IPS-18c (cell line): ENCODE measurements at regions not wholly inside any gene's neighbourhood (a gene's known extent, or its start where the extent isn't known, plus 50 kb on each side); places are given as distances from the start of the nearest gene placed in this dataset.
"Not testable (repeated sequence)": the region's sequence is repeated elsewhere in the genome, so short reads cannot be mapped to it uniquely, and the experiment has no call there.

Source experiments
- H3K4me3 ChIP-seq: 2 replicates; pipeline ENCODE4 v1.7.0; 2013; ENCODE audit warnings: low read depth, mild to moderate bottlenecking, low read length, moderate library complexity; ENCODE audit not compliant: insufficient read depth
- H3K9me3 ChIP-seq: one replicate; pipeline ENCODE4 v1.6.1; 2013; ENCODE audit warnings: mild to moderate bottlenecking, low read length, moderate library complexity; ENCODE audit not compliant: control insufficient read depth, insufficient read depth

DNA sequence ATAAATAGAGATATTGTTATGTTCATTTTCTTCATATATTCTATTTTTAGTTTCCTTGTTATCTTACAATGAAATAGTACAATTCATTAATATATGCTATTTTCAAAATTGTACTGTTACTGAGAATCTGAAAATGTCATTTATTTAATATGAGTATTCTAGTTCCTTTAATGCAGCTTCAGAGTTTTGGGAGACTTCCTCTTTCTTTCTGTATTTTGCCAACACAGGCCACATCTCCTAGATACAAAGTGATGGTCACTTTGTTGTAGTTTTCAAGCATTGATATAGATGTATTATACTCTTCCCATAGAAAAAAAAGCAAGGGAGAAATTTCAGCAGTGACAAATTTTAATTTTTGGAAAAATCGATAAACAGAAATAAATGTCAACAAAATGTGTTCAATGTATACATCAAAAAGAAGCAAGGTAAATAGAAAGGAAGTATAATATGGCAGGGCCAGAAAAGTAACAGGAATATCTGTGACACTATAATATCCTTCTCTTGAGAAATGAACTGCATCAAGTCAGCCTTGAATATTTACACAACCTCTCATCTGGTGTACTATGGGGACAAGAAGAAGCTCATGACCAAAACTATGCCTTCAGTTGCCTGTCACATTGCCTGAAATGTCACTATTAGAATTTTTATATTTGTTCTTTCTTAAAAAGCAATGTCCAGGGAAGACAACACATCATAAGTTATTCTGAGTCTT lies 396.0 kb downstream of the TBC1D32 start:
- H3K9me3 ChIP-seq = no peaks in the 10 kb centered on the region
- no peak overlapping the region for H3K4me3 ChIP-seq

- Histone ChIP-seq H3K9me3 (no peaks in the 10 kb centered on the region), H3K4me3 (no peak overlapping the region)
Measured at GRCh38 chr6:120935908-120936307, 398.4 kb downstream of the TBC1D32 start.

DNA sequence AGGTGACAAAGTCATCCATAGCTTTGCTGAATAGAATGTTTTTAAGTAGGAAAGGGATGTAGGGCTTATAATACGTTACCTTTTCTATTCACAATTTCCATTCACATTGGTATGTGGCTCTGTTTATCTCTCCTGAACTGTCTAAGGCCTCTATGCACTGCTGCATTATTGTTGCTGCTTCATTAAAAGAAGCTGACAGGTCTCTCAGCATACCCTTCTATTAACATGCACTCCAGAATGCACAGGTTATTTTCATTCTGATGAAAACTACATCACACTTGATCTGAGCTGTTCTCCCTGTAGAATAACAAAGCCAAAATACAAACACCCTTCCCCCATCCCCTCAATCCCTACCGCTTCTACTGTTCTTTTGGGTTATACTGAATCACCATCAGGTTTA lies 399.3 kb downstream of the TBC1D32 start:
- Histone ChIP-seq H3K4me3 (0 out of 2 replicates have a peak overlapping the region, but pooled peaks have one; percentile 17), H3K9me3 (no peaks in the 10 kb centered on the region)

DNA sequence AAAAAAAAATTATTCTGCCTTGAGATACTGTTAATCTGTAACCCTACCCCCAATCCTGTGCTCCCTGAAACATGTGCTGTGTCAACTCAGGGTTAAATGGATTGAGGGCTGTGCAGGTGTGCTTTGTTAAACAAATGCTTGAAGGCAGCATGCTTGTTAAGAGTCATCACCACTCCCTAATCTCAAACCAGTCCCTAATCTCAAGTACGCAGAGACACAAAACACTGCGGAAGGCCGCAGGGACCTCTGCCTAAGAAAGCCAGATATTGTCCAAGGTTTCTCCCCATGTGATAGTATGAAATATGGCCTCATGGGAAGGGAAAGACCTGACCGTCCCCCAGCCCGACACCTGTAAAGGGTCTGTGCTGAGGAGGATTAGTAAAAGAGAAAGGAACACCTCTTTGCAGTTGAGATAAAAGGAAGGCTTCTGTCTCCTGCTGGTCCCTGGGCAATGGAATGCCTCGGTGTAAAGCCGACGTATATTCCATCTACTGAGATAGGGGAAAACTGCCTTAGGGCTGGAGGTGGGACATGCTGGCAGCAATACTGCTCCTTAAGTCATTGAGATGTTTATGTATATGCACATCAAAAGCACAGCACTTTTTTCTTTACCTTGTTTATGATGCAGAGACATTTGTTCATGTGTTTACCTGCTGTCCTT lies 402.6 kb downstream of the TBC1D32 start:
- H3K9me3 ChIP-seq, H3K4me3 ChIP-seq: not testable (repeated sequence)

GRCh38 chr6:120930500-120930899 lies 403.8 kb downstream of the TBC1D32 start:
- H3K4me3 ChIP-seq, H3K9me3 ChIP-seq: not testable (repeated sequence)

DNA sequence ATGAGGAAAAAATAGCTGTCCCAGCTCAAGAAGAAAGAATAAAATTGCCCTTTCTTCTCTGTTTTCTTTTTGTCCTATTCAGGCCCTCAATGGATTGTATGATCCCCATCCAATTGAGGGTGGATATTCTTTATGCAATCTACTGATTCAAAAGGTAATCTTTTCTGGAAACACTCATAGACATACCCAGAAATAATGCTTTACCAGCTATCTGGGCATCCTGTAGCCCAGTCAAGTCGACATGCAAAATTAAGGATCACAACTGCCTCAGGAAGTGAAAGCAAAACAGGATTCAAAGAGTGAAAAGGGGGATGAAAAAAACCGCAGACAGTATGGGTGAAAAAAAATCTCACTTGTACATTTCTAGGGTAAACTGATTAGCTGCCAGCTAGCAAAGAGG lies 410.1 kb downstream of the TBC1D32 start:
- Histone ChIP-seq H3K4me3 (no peak overlapping the region), H3K9me3 (no peaks in the 10 kb centered on the region)

DNA sequence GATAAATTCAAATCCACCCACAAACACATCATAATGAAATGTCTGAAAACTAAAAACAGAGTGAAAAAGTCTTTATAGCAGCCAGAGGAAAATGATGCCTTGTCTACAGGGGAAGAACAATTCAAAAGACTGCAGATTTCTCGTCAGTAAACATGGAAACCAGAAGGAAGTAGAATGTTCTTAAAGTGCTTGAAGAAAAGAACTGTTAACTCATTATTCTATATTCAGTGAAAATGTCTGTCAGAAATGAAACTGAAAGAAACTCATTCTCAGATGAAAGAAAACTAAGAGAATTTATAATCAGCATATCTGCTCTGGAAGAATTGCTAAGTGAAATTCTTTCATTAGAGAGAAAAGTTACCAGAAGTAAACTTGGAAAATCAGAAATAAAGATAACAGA lies 416.1 kb downstream of the TBC1D32 start:
- H3K9me3 ChIP-seq = no peaks in the 10 kb centered on the region
- H3K4me3 ChIP-seq = no peak overlapping the region

DNA sequence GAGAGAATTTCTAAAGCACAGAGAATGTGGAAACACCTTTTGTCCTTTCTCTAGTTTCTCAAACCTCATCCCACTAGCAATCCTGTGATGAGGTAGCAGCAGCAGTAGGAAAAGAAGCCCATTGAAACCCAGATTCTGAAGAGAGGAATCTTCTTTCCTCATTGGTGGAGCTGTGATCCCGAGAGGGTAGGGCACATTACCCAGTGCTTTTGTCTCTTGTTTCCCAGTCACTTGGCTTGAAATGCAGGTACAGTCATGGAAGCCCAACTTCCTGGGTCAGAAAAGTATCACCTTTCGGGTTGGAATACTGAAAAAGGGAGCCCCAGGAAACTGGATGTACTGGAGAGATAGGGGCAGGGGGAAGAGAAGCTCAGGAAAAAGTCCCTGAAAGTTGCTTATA lies 417.4 kb downstream of the TBC1D32 start:
- H3K9me3 ChIP-seq = no peaks in the 10 kb centered on the region
- no peak overlapping the region for H3K4me3 ChIP-seq

DNA sequence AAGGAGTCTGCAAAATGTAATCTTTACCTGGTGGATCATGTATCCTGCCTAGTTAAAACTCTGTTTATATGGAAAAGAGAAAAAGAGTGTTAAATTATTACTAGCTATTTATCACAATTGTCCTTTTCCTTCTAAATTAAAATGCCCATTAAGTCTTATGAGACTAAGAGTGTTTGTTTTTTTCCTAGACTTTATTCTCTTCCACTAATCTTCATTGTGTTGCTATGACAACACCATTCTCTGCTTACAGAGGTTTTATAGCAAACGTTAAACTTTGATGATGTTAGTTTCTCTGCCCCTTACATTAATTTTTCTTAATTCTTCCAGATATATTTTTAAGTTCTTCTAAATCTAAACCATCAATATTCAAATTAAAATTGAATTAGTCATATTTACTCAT lies 420.8 kb downstream of the TBC1D32 start:
- Histone ChIP-seq H3K4me3 (no peak overlapping the region), H3K9me3 (no peaks in the 10 kb centered on the region)

DNA sequence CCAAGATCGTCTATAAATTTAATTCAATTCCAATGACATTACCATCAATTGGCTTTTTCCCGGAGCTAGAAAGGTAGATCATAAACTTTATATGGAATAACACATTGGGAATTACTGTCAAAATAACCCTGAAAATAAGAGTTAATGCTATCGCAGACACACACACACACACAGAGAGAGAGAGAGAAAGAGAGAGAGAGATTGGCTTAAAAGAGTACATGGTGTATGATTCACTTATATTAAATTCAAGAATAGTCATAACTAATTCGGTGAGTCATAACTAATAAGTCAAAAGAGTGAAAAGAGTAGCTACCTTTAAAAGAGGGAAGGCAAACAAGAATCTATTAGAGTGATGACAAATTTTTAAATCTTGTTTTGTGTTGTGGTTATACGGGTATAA lies 425.5 kb downstream of the TBC1D32 start:
- H3K9me3 ChIP-seq = no peaks in the 10 kb centered on the region
- H3K4me3 ChIP-seq = no peak overlapping the region

DNA sequence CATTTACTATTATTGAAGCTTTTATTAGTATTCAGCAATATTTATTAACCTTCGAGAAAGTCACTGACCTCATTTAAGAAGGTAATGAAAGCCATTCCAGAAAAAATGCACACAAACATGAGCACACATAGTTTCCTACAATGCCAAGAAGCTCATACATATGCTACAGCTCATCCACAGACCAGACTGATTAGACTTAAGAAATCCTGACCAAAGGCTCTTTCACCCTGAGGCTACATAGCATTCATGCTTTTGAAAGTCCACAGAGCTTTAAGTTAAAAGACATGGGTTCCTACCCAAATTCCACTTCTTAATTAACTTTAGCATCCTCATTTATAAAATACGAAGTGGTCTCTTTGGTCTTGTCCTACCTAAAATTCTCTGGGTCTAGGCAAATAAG lies 430.4 kb downstream of the TBC1D32 start:
- Histone ChIP-seq H3K4me3 (no peak overlapping the region), H3K9me3 (no peaks in the 10 kb centered on the region)

DNA sequence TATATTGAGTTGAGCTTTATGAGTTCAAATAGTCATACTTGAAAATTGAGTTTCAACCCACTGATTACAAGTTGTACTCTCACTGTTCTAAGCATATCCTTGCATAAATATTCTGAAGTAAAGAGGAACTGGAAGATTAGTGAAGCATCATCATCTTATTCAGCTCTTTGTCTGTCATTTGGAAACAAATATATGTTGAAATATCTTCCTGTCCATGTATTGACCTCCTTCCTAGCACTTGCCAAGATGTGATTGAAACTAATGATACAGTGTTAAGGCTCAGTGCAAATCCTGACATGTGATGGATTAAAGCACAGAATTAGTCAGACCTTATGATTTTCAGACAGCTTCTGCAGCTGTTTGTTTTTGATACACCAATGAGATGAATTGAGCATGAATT lies 434.3 kb downstream of the TBC1D32 start:
- no peak overlapping the region for H3K4me3 ChIP-seq
- no peaks in the 10 kb centered on the region for H3K9me3 ChIP-seq

- no peak overlapping the region for H3K4me3 ChIP-seq
- no peaks in the 10 kb centered on the region for H3K9me3 ChIP-seq
Measured at GRCh38 chr6:120894077-120894476, 440.2 kb downstream of the TBC1D32 start.

DNA sequence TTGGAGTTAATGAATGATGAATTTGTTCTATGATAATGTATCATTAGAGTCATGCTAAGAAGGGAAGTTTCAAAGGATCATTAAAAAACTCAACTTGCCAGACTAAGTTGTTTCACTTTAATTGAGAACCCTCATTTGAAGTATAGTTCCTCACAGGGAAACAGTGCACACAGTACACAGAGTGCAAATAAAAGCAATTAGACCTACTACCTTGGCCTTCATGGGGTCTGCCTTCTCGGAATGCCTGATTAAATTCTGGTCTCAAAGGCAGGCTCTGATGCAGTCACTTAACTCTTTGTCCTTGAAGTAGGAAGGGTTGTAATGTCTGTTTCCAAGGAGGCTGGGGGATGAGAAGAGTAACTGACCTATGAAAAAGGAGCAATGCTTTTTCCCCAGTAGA lies 457.3 kb downstream of the TBC1D32 start:
- Histone ChIP-seq H3K4me3 (no peak overlapping the region), H3K9me3 (no peaks in the 10 kb centered on the region)

DNA sequence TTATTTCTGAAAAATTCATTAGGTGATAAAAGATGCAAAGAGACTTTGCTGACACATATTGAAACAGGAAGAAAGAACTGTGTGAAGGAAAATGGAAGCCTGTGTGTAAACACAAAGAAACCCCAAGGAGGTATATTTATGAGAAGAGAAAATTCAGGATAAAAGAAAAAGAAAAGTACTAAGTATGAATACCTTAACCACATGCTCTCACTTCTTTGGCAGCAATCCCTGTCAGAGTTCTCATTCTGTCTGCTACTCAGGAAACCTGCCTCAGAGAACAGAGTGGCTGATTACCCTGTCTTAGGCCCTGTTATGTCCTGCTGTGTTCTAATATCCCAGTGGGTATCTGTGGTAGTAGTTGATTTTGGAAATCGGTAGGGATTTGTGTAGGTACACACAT lies 457.9 kb downstream of the TBC1D32 start:
- no peaks in the 10 kb centered on the region for H3K9me3 ChIP-seq
- no peak overlapping the region for H3K4me3 ChIP-seq

DNA sequence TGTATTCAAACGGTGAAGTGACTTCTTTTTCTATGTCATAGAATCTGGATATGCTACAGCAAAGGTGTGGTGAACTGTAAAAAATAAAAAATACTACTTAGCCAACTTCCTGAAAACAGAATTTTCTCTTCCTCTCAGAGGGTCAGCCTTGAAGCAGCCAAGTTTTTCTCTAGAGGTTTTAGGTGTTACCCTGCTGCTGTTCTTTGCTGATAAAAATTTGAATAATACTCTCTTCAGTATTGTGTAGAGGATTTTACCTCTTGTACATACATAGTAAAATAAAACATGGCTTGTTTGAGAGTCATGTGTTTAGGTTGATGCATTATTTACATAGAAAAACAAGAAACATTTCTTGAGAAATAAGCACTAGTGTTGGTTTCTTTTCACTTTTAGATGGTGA lies 458.4 kb downstream of the TBC1D32 start:
- Histone ChIP-seq H3K4me3 (no peak overlapping the region), H3K9me3 (no peaks in the 10 kb centered on the region)

DNA sequence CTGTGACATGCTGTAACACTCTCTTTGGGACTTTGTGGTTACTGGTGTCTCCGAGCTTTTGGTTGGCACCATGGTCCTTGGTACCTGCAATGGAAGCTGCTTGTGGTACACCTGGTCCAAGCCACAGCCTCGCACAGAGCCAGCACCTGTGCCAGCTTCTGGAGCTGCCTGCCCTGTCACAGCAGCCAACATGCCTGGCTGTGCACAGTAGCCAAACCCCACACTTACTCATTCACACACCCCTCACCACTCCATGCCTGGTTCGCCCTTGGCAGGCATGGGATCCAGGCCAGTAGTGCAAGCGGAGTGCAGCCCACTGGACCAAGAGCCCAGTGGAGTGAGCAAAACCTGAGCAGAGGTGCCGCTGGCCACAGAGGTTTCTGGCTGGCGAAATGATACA lies 459.9 kb downstream of the TBC1D32 start:
- Histone ChIP-seq H3K4me3 (no peak overlapping the region), H3K9me3 (no peaks in the 10 kb centered on the region)

DNA sequence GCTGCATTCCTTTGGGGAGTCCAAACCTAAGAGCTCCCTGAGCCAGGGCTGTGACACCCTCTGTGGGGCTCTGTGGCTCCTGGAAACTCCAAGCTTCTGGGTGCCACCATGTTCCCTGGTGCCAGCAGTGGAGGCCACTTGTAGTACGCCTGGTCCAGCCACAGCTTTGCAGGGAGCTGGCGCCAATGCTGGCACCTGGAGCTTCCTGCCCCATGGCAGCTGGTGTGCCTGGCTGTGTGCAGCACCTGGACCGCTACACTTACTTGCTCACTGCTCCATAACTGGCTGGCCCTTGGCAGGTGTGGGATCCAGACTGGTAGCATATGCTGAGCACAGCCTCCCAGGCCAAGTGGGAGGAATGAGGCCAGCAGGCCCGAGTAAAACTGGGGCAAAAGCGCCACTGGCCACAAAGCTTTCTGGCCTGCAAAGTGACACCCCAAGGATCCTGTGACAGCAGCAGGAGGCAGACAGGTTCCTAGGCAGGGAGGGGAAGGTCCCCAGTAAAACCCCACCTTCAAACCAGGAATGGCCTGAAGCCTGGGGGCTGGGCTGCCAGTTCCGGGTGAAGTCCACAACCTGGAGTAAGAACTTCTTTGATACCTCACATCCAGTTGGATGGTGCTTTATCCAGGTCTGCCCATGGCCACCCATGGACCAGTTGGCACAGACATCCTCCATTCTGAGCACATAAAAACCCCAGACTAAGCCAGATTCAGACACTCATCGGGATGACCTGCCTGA lies 461.0 kb downstream of the TBC1D32 start:
- no peak overlapping the region for H3K4me3 ChIP-seq
- no peaks in the 10 kb centered on the region for H3K9me3 ChIP-seq
